ENCODE measurements at regions not wholly inside any gene's neighbourhood (a gene's known extent, or its start where the extent isn't known, plus 50 kb on each side); places are given as distances from the start of the nearest gene placed in this dataset.

- TF ChIP-seq ZNF609 (CRISPR knock-in tag; IDR thresholded peaks at IDR 0.05; ENCODE audit: borderline replicate concordance) (no peak), DPF2 (IDR thresholded peaks at IDR 0.05) (no peak), ZNF175 (CRISPR knock-in tag; IDR thresholded peaks at IDR 0.05; ENCODE audit: low read depth) (no peak), FUS (optimal IDR thresholded peaks at IDR 0.05; ENCODE audit: low read depth, low read length) (no peak), BRD9 (IDR thresholded peaks at IDR 0.05; ENCODE audit: low read depth, partially characterized antibody) (no peak), KLF16 (IDR thresholded peaks at IDR 0.05) (no peak), HSF4 (CRISPR knock-in tag; IDR thresholded peaks at IDR 0.05; ENCODE audit: borderline replicate concordance) (no peak)
- TF ChIP-seq, protein P1, sequence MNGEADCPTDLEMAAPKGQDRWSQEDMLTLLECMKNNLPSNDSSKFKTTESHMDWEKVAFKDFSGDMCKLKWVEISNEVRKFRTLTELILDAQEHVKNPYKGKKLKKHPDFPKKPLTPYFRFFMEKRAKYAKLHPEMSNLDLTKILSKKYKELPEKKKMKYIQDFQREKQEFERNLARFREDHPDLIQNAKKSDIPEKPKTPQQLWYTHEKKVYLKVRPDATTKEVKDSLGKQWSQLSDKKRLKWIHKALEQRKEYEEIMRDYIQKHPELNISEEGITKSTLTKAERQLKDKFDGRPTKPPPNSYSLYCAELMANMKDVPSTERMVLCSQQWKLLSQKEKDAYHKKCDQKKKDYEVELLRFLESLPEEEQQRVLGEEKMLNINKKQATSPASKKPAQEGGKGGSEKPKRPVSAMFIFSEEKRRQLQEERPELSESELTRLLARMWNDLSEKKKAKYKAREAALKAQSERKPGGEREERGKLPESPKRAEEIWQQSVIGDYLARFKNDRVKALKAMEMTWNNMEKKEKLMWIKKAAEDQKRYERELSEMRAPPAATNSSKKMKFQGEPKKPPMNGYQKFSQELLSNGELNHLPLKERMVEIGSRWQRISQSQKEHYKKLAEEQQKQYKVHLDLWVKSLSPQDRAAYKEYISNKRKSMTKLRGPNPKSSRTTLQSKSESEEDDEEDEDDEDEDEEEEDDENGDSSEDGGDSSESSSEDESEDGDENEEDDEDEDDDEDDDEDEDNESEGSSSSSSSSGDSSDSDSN (IDR thresholded peaks at IDR 0.05; ENCODE audit: borderline replicate concordance in 1 of 2, low read depth in 2 of 2, low read length in 2 of 2), result no peak
- TF ChIP-seq, protein P2, sequence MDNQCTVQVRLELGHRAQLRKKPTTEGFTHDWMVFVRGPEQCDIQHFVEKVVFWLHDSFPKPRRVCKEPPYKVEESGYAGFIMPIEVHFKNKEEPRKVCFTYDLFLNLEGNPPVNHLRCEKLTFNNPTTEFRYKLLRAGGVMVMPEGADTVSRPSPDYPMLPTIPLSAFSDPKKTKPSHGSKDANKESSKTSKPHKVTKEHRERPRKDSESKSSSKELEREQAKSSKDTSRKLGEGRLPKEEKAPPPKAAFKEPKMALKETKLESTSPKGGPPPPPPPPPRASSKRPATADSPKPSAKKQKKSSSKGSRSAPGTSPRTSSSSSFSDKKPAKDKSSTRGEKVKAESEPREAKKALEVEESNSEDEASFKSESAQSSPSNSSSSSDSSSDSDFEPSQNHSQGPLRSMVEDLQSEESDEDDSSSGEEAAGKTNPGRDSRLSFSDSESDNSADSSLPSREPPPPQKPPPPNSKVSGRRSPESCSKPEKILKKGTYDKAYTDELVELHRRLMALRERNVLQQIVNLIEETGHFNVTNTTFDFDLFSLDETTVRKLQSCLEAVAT (IDR thresholded peaks at IDR 0.05), result no peak
- TF ChIP-seq, protein P3, sequence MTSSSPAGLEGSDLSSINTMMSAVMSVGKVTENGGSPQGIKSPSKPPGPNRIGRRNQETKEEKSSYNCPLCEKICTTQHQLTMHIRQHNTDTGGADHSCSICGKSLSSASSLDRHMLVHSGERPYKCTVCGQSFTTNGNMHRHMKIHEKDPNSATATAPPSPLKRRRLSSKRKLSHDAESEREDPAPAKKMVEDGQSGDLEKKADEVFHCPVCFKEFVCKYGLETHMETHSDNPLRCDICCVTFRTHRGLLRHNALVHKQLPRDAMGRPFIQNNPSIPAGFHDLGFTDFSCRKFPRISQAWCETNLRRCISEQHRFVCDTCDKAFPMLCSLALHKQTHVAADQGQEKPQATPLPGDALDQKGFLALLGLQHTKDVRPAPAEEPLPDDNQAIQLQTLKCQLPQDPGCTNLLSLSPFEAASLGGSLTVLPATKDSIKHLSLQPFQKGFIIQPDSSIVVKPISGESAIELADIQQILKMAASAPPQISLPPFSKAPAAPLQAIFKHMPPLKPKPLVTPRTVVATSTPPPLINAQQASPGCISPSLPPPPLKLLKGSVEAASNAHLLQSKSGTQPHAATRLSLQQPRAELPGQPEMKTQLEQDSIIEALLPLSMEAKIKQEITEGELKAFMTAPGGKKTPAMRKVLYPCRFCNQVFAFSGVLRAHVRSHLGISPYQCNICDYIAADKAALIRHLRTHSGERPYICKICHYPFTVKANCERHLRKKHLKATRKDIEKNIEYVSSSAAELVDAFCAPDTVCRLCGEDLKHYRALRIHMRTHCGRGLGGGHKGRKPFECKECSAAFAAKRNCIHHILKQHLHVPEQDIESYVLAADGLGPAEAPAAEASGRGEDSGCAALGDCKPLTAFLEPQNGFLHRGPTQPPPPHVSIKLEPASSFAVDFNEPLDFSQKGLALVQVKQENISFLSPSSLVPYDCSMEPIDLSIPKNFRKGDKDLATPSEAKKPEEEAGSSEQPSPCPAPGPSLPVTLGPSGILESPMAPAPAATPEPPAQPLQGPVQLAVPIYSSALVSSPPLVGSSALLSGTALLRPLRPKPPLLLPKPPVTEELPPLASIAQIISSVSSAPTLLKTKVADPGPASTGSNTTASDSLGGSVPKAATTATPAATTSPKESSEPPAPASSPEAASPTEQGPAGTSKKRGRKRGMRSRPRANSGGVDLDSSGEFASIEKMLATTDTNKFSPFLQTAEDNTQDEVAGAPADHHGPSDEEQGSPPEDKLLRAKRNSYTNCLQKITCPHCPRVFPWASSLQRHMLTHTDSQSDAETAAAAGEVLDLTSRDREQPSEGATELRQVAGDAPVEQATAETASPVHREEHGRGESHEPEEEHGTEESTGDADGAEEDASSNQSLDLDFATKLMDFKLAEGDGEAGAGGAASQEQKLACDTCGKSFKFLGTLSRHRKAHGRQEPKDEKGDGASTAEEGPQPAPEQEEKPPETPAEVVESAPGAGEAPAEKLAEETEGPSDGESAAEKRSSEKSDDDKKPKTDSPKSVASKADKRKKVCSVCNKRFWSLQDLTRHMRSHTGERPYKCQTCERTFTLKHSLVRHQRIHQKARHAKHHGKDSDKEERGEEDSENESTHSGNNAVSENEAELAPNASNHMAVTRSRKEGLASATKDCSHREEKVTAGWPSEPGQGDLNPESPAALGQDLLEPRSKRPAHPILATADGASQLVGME (CRISPR knock-in tag; IDR thresholded peaks at IDR 0.05), result no peak
These were observed 234.3 kb downstream of the LAS1L start (continued) for GRCh38 chrX:65300104-65300809.

Data from K562 (cell line).